PFSK-1 (cell line): ENCODE measurements at regions not wholly inside any gene's neighbourhood (a gene's known extent, or its start where the extent isn't known, plus 50 kb on each side); places are given as distances from the start of the nearest gene placed in this dataset.

ENCODE experiments used
- FOXP2 ChIP-seq: optimal IDR thresholded peaks from 2 replicates; pipeline ENCODE3; 2011; ENCODE audit warnings: borderline replicate concordance, control low read depth, inconsistent platforms; ENCODE audit not compliant: insufficient read depth; ENCODE audit errors: extremely low read length, extremely low read depth
- POLR2AphosphoS5 ChIP-seq: IDR thresholded peaks from 2 replicates; pipeline ENCODE4 v1.6.1; 2012; ENCODE audit warnings: low read depth, mild to moderate bottlenecking, control low read depth, low read length, moderate library complexity
- REST ChIP-seq, 2 experiments: IDR thresholded peaks; 2 replicates each; pipeline versions ENCODE4 v1.6.1 to v1.8.0; 2011 to 2012; ENCODE audit warnings: low read depth in 2 of 2, low read length in 2 of 2, control low read depth in 1 of 2, inconsistent platforms in 1 of 2, mild to moderate bottlenecking in 1 of 2, moderate library complexity in 1 of 2; ENCODE audit not compliant: insufficient read depth in 1 of 2
- SIN3A ChIP-seq: IDR thresholded peaks from 2 replicates; pipeline ENCODE4 v1.6.1; 2012; ENCODE audit warnings: mild to moderate bottlenecking, low read length, moderate library complexity, borderline replicate concordance; ENCODE audit not compliant: insufficient read depth
- TAF1 ChIP-seq: IDR thresholded peaks from 2 replicates; pipeline ENCODE4 v1.6.1; 2012; ENCODE audit warnings: low read length, control low read depth, borderline replicate concordance; ENCODE audit not compliant: insufficient read depth

GRCh38 chr9:86500031-86500430 lies 145.8 kb upstream of the TUT7 start:
- TF ChIP-seq SIN3A (no peak), FOXP2 (no peak), TAF1 (no peak), REST (IDR thresholded peaks at IDR 0.05; ENCODE audit: insufficient read depth in 1 of 2, low read depth in 2 of 2, low read length in 2 of 2) (no peak), POLR2AphosphoS5 (no peak)

GRCh38 chr9:86494644-86495111 lies 140.5 kb upstream of the TUT7 start:
- TF ChIP-seq POLR2AphosphoS5 (no peak), FOXP2 (no peak), REST (IDR thresholded peaks at IDR 0.05; ENCODE audit: insufficient read depth in 1 of 2, low read depth in 2 of 2, low read length in 2 of 2) (no peak), SIN3A (no peak), TAF1 (no peak)

GRCh38 chr9:86491468-86492266 lies 137.5 kb upstream of the TUT7 start:
- TF ChIP-seq TAF1, result no peak

GRCh38 chr9:86488794-86489193 lies 134.6 kb upstream of the TUT7 start:
- TF ChIP-seq REST (IDR thresholded peaks at IDR 0.05; ENCODE audit: insufficient read depth in 1 of 2, low read depth in 2 of 2, low read length in 2 of 2), result no peak
- no peak for TF ChIP-seq SIN3A
- no peak for TF ChIP-seq TAF1

GRCh38 chr9:86488345-86488744 lies 134.1 kb upstream of the TUT7 start:
- TF ChIP-seq POLR2AphosphoS5 (no peak), FOXP2 (no peak), SIN3A (no peak), REST (IDR thresholded peaks at IDR 0.05; ENCODE audit: insufficient read depth in 1 of 2, low read depth in 2 of 2, low read length in 2 of 2) (no peak), TAF1 (no peak)
